GM18951 (cell line): ENCODE measurements at regions not wholly inside any gene's neighbourhood (a gene's known extent, or its start where the extent isn't known, plus 50 kb on each side); places are given as distances from the start of the nearest gene placed in this dataset.
"Not testable (repeated sequence)": the region's sequence is repeated elsewhere in the genome, so short reads cannot be mapped to it uniquely, and the experiment has no call there.

Experiments
- POLR2A ChIP-seq: IDR thresholded peaks from 4 replicates; pipeline ENCODE4 v1.6.1; 2011; ENCODE audit warnings: mild to moderate bottlenecking; ENCODE audit not compliant: insufficient read length, insufficient read depth; ENCODE audit errors: extremely low read depth
- in situ Hi-C: fragments of 300-500 bp; cut with MboI; formaldehyde crosslinking; loops from one replicate; pipeline ENCODE4 v1.12.0; 2022; ENCODE audit warnings: low sequenced_read_pairs, mixed read lengths, inconsistent platforms; ENCODE audit not compliant: unreplicated experiment

- TF ChIP-seq POLR2A = no peak
- in situ Hi-C loops = no loop called here
Observed at GRCh38 chr4:126183206-126183605, 868.5 kb downstream of the FAT4 start.

- in situ Hi-C loops = no loop called here
- no peak for TF ChIP-seq POLR2A
Observed at GRCh38 chr4:126191536-126191935, 876.8 kb downstream of the FAT4 start.

GRCh38 chr4:126192506-126192905 lies 877.8 kb downstream of the FAT4 start:
- in situ Hi-C loops = no loop called here
- no peak for TF ChIP-seq POLR2A

GRCh38 chr4:126201251-126202138 lies 886.7 kb downstream of the FAT4 start:
- in situ Hi-C loops = not testable (repeated sequence)

GRCh38 chr4:126202226-126202625 lies 887.5 kb downstream of the FAT4 start:
- TF ChIP-seq POLR2A = no peak
- in situ Hi-C loops = no loop called here

GRCh38 chr4:126207910-126208309 lies 893.2 kb downstream of the FAT4 start:
- in situ Hi-C loops = no loop called here
- TF ChIP-seq POLR2A = no peak

GRCh38 chr4:126209147-126209546 lies 894.4 kb downstream of the FAT4 start:
- in situ Hi-C loops = no loop called here
- TF ChIP-seq POLR2A = no peak

- TF ChIP-seq POLR2A = no peak
- in situ Hi-C loops = no loop called here
Observed at GRCh38 chr4:126213996-126214395, 899.2 kb downstream of the FAT4 start.

- in situ Hi-C loops = no loop called here
- no peak for TF ChIP-seq POLR2A
Observed at GRCh38 chr4:126215759-126216158, 901.0 kb downstream of the FAT4 start.

GRCh38 chr4:126216611-126217010 lies 901.9 kb downstream of the FAT4 start:
- in situ Hi-C loops = no loop called here
- TF ChIP-seq POLR2A = no peak

- TF ChIP-seq POLR2A = no peak
- in situ Hi-C loops = no loop called here
Observed at GRCh38 chr4:126221282-126221681, 906.5 kb downstream of the FAT4 start.

- no peak for TF ChIP-seq POLR2A
- in situ Hi-C loops = no loop called here
Observed at GRCh38 chr4:126221717-126222340, 907.1 kb downstream of the FAT4 start.

GRCh38 chr4:126223784-126224407 lies 909.1 kb downstream of the FAT4 start:
- in situ Hi-C loops = no loop called here
- no peak for TF ChIP-seq POLR2A

- no peak for TF ChIP-seq POLR2A
- in situ Hi-C loops = no loop called here
Observed at GRCh38 chr4:126227428-126227827, 912.7 kb downstream of the FAT4 start.
